HCT116 (cell line): ENCODE measurements at regions not wholly inside any gene's neighbourhood (a gene's known extent, or its start where the extent isn't known, plus 50 kb on each side); places are given as distances from the start of the nearest gene placed in this dataset.

ENCODE experiments used
- ATAC-seq: fragments of 200-7000 bp; cut with Tn5 transposase; 2 replicates; pipeline ENCODE4 v1.9.1; 2020; ENCODE audit warnings: mild to moderate bottlenecking, moderate library complexity
- BruUV-seq: library from RNA; stranded (reverse); fragments of 400-500 nt; replicated peaks from 2 replicates; lab custom pipeline; 2021; lab: Mats Ljungman, UMichigan
- CTCF ChIA-PET: fragments of 300-600 bp; sonication (Branson Sonifier 250); formaldehyde crosslinking; loops from one replicate; lab custom pipeline; 2021; ENCODE audit warnings: antibody characterized with exemption; lab: Charles Lee
- POLR2A ChIA-PET: fragments of 300-600, 350-600 bp; sonication (Branson Sonifier 250); formaldehyde crosslinking; loops from one replicate; lab custom pipeline; 2021; ENCODE audit warnings: antibody characterized with exemption; lab: Charles Lee
- RAD21 ChIA-PET, 2 experiments: fragments of 300-600 bp; sonication (Branson Sonifier 250); formaldehyde crosslinking; loops; one replicate each; lab custom pipeline; 2023; ENCODE audit warnings: low total read pairs in 2 of 2; ENCODE audit not compliant: uncharacterized antibody in 2 of 2, unreplicated experiment in 2 of 2, low non-redundant PET in 1 of 2; lab: Charles Lee
- DNase-seq: peaks from one replicate; pipeline ENCODE4 v3.0.0-alpha.2; 2010; ENCODE audit warnings: low read depth, low spot score
- H2AFZ ChIP-seq: fragments of 200-600 bp; shearing (Covaris generic), sonication (generic); 2 replicates; pipeline ENCODE4 v1.6.1; 2017; ENCODE audit warnings: low read depth, mixed run types, mixed read lengths, antibody characterized with exemption, low read length; ENCODE audit not compliant: poor library complexity, severe bottlenecking
- H3K27ac ChIP-seq: 2 replicates; pipeline ENCODE4 v1.5.1; 2012; ENCODE audit warnings: low read depth, low read length
- H3K27me3 ChIP-seq: fragments of 200-600 bp; sonication (generic); 2 replicates; pipeline ENCODE4 v1.6.1; 2016; ENCODE audit warnings: mixed run types, low read length, mixed read lengths; ENCODE audit not compliant: insufficient read depth
- H3K36me3 ChIP-seq, 2 experiments: fragments of 200-500 bp in 1 of 2; fragments of 200-600 bp in 1 of 2; sonication (Bioruptor generic) in 1 of 2; sonication (generic) in 1 of 2; 2 replicates each; pipeline versions ENCODE4 v1.5.1 to v1.6.1; 2014 to 2016; ENCODE audit warnings: low read length in 2 of 2, inconsistent platforms in 1 of 2, mixed read lengths in 1 of 2, mixed run types in 1 of 2; ENCODE audit not compliant: insufficient read depth in 2 of 2, control insufficient read depth in 1 of 2
- H3K4me1 ChIP-seq, 2 experiments: fragments of 200-600 bp in 1 of 2; sonication (generic) in 1 of 2; 2 replicates each; pipeline versions ENCODE4 v1.5.1 to v1.6.1; 2012 to 2017; ENCODE audit warnings: low read length in 2 of 2, inconsistent platforms in 1 of 2, mild to moderate bottlenecking in 1 of 2, mixed read lengths in 1 of 2, mixed run types in 1 of 2, moderate library complexity in 1 of 2; ENCODE audit not compliant: insufficient read depth in 2 of 2, control insufficient read depth in 1 of 2
- H3K4me2 ChIP-seq: fragments of 200-600 bp; sonication (generic); 2 replicates; pipeline ENCODE4 v1.6.1; 2017; ENCODE audit warnings: mixed run types, low read length, mixed read lengths
- H3K4me3 ChIP-seq, 2 experiments: fragments of 200-600 bp in 1 of 2; sonication (generic) in 1 of 2; replicated peaks in 1 of 2; 2 replicates each; pipeline ENCODE4 v1.5.1; 2011 to 2016; ENCODE audit warnings: low read length in 2 of 2, control low read depth in 1 of 2, low read depth in 1 of 2, mild to moderate bottlenecking in 1 of 2, mixed read lengths in 1 of 2, mixed run types in 1 of 2
- H3K79me2 ChIP-seq: fragments of 200-600 bp; sonication (generic); 2 replicates; pipeline ENCODE4 v1.6.1; 2017; ENCODE audit warnings: mild to moderate bottlenecking, mixed run types, low read length, moderate library complexity, mixed read lengths; ENCODE audit not compliant: insufficient read depth
- H3K9ac ChIP-seq: fragments of 200-600 bp; sonication (generic); 2 replicates; pipeline ENCODE4 v1.6.1; 2016; ENCODE audit warnings: low read length, mixed read lengths
- H3K9me2 ChIP-seq: fragments of 200-600 bp; sonication (generic), shearing (Covaris generic); 2 replicates; pipeline ENCODE4 v1.6.1; 2017; ENCODE audit warnings: mixed run types, mild to moderate bottlenecking, moderate library complexity; ENCODE audit not compliant: insufficient read depth
- H3K9me3 ChIP-seq, 2 experiments: fragments of 200-500 bp in 1 of 2; fragments of 200-600 bp in 1 of 2; sonication (Bioruptor generic) in 1 of 2; sonication (generic) in 1 of 2; 2 replicates each; pipeline ENCODE4 v1.6.1; 2014 to 2017; ENCODE audit warnings: low read length in 2 of 2, mixed read lengths in 2 of 2, inconsistent platforms in 1 of 2, low read depth in 1 of 2, mild to moderate bottlenecking in 1 of 2, mixed run types in 1 of 2, moderate library complexity in 1 of 2; ENCODE audit not compliant: control insufficient read depth in 1 of 2, insufficient read depth in 1 of 2
- H4K20me1 ChIP-seq: fragments of 200-600 bp; sonication (generic), shearing (Covaris generic); 2 replicates; pipeline ENCODE4 v1.6.1; 2017; ENCODE audit warnings: mixed run types, mild to moderate bottlenecking, moderate library complexity; ENCODE audit not compliant: insufficient read depth
- CBX3 ChIP-seq: IDR thresholded peaks from 2 replicates; pipeline ENCODE4 v1.6.1; 2012; ENCODE audit warnings: low read depth
- EGR1 ChIP-seq: IDR thresholded peaks from 2 replicates; pipeline ENCODE4 v1.6.1; 2012; ENCODE audit warnings: low read depth
- ELF1 ChIP-seq: IDR thresholded peaks from 2 replicates; pipeline ENCODE4 v1.6.1; 2012; ENCODE audit warnings: low read depth, borderline replicate concordance
- EZH2 ChIP-seq: fragments of 200-600 bp; sonication (generic); IDR thresholded peaks from 2 replicates; pipeline ENCODE4 v1.6.1; 2017; ENCODE audit warnings: antibody characterized with exemption, mixed run types
- EZH2phosphoT487 ChIP-seq: fragments of 200-600 bp; IDR thresholded peaks from 2 replicates; pipeline ENCODE4 v1.6.1; 2018; ENCODE audit warnings: antibody characterized with exemption, borderline replicate concordance
- FOSL1 ChIP-seq: IDR thresholded peaks from 2 replicates; pipeline ENCODE4 v1.6.1; 2012; ENCODE audit warnings: low read depth
- JUND ChIP-seq: IDR thresholded peaks from 2 replicates; pipeline ENCODE4 v1.6.1; 2012
- POLR2A ChIP-seq: IDR thresholded peaks from 2 replicates; pipeline ENCODE4 v1.7.0; 2011; ENCODE audit warnings: borderline replicate concordance; ENCODE audit not compliant: insufficient read depth, insufficient read length; ENCODE audit errors: extremely low read depth
- POLR2AphosphoS5 ChIP-seq: IDR thresholded peaks from 2 replicates; pipeline ENCODE4 v1.6.1; 2011; ENCODE audit warnings: mild to moderate bottlenecking, low read depth, low read length, moderate library complexity
- SIN3A ChIP-seq: IDR thresholded peaks from 2 replicates; pipeline ENCODE4 v1.6.1; 2012; ENCODE audit warnings: low read depth
- SP1 ChIP-seq: IDR thresholded peaks from 2 replicates; pipeline ENCODE4 v1.6.1; 2012; ENCODE audit warnings: low read depth
- SRF ChIP-seq: IDR thresholded peaks from 2 replicates; pipeline ENCODE4 v1.6.1; 2012; ENCODE audit warnings: low read depth
- YY1 ChIP-seq: IDR thresholded peaks from 2 replicates; pipeline ENCODE4 v1.6.1; 2011; ENCODE audit warnings: low read length, low read depth, moderate library complexity, mild to moderate bottlenecking; ENCODE audit not compliant: insufficient replicate concordance; ENCODE audit errors: extremely low read depth
- ZFX ChIP-seq: fragments of 450-650 bp; IDR thresholded peaks from 2 replicates; pipeline ENCODE4 v1.6.1; 2017
- ZNF274 ChIP-seq: fragments of 200-500 bp; sonication (Bioruptor generic); IDR thresholded peaks from 2 replicates; pipeline ENCODE4 v1.6.1; 2014; ENCODE audit warnings: mild to moderate bottlenecking, low read depth, low read length, inconsistent platforms
- intact Hi-C: fragments of 100-400 bp; cut with micrococcal nuclease; formaldehyde crosslinking; loops from 2 replicates; pipeline ENCODE4 v1.10.0; 2022
- TF ChIP-seq, protein P1 (sequence below), 3 experiments: fragments of 200-600 bp in 1 of 3; sonication (generic) in 1 of 3; IDR thresholded peaks in 2 of 3; conservative IDR thresholded peaks in 1 of 3; 2 replicates each; pipeline ENCODE4 v1.5.1; 2012 to 2017; ENCODE audit warnings: low read depth in 2 of 3, low read length in 2 of 3, antibody characterized with exemption in 1 of 3, borderline replicate concordance in 1 of 3, control low read depth in 1 of 3, mild to moderate bottlenecking in 1 of 3, mixed read lengths in 1 of 3, mixed run types in 1 of 3, moderate library complexity in 1 of 3; ENCODE audit not compliant: insufficient read depth in 1 of 3
- TF ChIP-seq, protein P2 (sequence below): IDR thresholded peaks from 2 replicates; pipeline ENCODE4 v1.6.1; 2012; ENCODE audit warnings: low read depth
- TF ChIP-seq, protein P3 (sequence below): IDR thresholded peaks from 2 replicates; pipeline ENCODE4 v1.6.1; 2012

DNA sequence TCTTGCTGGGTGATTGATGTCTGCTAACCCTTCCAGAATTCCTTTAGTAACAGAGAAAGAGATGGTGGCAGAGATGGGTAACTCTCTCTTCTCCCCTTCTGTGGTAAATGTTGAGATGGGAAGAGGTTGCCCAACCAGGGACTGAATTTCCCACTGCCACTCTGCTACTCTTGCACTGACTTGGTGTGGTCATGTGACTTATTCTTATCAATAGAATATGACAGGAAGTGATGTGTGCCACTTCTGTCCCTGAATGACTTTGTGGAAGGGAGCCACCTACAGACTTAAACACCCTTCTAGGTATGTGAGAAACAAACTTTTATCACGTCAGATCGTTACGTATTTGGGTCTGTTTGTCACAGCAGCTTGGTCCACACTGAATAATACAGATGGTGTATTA, 132.9 kb downstream of the ZNF621 start:
- TF ChIP-seq YY1 = no peak
- no peaks in the 10 kb centered on the region for H3K4me1 ChIP-seq
- CTCF ChIA-PET = no interaction called here
- no peaks in the 10 kb centered on the region for H3K9me2 ChIP-seq
- ATAC-seq (no peak), DNase-seq (no peak)
- POLR2A ChIA-PET = no interaction called here
- no peak overlapping the region for H2AFZ ChIP-seq
- no peak overlapping the region for H3K9ac ChIP-seq
- no peaks in the 10 kb centered on the region for H3K79me2 ChIP-seq
- no TSS peak for BruUV-seq
- H3K27ac ChIP-seq = no peak overlapping the region
- H3K36me3 ChIP-seq = no peaks in the 10 kb centered on the region
- H3K4me2 ChIP-seq = no peak overlapping the region
- H3K4me3 ChIP-seq = no peak overlapping the region
- intact Hi-C loops = no loop called here
- no peaks in the 10 kb centered on the region for H3K9me3 ChIP-seq
- no peaks in the 10 kb centered on the region for H4K20me1 ChIP-seq
- RAD21 ChIA-PET = interaction anchor here in 1 of 2 experiments (0.6 kb wide), 1 partner anchor 31 kb away, joined by 3 read pairs; no protein-coding TSS in a partner anchor
- no peaks in the 10 kb centered on the region for H3K27me3 ChIP-seq

DNA sequence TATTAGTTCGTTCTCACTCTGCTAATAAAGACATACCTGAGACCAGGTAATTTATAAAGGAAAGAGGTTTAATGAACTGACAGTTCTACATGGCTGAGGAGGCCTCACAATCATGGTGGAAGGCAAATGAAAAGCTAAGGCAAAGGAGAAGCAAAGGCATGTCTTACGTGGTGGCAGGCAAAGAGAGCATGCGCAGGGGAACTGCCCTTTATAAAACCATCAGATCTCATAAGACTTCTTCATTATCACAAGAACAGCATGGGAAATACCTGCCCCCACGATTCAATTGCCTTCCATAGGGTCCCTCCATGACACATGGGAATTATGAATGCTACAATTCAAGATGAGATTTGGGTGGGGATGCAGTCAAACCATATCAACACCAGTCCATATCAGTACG, 133.5 kb downstream of the ZNF621 start:
- no peaks in the 10 kb centered on the region for H3K79me2 ChIP-seq
- no peaks in the 10 kb centered on the region for H3K36me3 ChIP-seq
- ChIA-PET POLR2A (no interaction called here), CTCF (no interaction called here), RAD21 (no interaction called here)
- H2AFZ ChIP-seq = no peak overlapping the region
- TF ChIP-seq ZNF274 (no peak), ZFX (no peak), POLR2A (no peak), CBX3 (no peak), FOSL1 (no peak), SRF (no peak), SIN3A (no peak), ELF1 (no peak), SP1 (no peak), EZH2 (no peak), EZH2phosphoT487 (no peak), POLR2AphosphoS5 (no peak), YY1 (no peak), EGR1 (no peak), JUND (no peak)
- TF ChIP-seq, protein P1, sequence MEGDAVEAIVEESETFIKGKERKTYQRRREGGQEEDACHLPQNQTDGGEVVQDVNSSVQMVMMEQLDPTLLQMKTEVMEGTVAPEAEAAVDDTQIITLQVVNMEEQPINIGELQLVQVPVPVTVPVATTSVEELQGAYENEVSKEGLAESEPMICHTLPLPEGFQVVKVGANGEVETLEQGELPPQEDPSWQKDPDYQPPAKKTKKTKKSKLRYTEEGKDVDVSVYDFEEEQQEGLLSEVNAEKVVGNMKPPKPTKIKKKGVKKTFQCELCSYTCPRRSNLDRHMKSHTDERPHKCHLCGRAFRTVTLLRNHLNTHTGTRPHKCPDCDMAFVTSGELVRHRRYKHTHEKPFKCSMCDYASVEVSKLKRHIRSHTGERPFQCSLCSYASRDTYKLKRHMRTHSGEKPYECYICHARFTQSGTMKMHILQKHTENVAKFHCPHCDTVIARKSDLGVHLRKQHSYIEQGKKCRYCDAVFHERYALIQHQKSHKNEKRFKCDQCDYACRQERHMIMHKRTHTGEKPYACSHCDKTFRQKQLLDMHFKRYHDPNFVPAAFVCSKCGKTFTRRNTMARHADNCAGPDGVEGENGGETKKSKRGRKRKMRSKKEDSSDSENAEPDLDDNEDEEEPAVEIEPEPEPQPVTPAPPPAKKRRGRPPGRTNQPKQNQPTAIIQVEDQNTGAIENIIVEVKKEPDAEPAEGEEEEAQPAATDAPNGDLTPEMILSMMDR (IDR thresholded peaks at IDR 0.05 in 2 of 3, conservative IDR thresholded peaks at IDR 0.05 in 1 of 3; ENCODE audit: borderline replicate concordance in 1 of 3, insufficient read depth in 1 of 3, low read depth in 2 of 3, low read length in 2 of 3) = no peak
- TF ChIP-seq, protein P2, sequence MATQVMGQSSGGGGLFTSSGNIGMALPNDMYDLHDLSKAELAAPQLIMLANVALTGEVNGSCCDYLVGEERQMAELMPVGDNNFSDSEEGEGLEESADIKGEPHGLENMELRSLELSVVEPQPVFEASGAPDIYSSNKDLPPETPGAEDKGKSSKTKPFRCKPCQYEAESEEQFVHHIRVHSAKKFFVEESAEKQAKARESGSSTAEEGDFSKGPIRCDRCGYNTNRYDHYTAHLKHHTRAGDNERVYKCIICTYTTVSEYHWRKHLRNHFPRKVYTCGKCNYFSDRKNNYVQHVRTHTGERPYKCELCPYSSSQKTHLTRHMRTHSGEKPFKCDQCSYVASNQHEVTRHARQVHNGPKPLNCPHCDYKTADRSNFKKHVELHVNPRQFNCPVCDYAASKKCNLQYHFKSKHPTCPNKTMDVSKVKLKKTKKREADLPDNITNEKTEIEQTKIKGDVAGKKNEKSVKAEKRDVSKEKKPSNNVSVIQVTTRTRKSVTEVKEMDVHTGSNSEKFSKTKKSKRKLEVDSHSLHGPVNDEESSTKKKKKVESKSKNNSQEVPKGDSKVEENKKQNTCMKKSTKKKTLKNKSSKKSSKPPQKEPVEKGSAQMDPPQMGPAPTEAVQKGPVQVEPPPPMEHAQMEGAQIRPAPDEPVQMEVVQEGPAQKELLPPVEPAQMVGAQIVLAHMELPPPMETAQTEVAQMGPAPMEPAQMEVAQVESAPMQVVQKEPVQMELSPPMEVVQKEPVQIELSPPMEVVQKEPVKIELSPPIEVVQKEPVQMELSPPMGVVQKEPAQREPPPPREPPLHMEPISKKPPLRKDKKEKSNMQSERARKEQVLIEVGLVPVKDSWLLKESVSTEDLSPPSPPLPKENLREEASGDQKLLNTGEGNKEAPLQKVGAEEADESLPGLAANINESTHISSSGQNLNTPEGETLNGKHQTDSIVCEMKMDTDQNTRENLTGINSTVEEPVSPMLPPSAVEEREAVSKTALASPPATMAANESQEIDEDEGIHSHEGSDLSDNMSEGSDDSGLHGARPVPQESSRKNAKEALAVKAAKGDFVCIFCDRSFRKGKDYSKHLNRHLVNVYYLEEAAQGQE = no peak
- TF ChIP-seq, protein P3, sequence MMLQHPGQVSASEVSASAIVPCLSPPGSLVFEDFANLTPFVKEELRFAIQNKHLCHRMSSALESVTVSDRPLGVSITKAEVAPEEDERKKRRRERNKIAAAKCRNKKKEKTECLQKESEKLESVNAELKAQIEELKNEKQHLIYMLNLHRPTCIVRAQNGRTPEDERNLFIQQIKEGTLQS = no peak
- no peaks in the 10 kb centered on the region for H4K20me1 ChIP-seq
- H3K9me3 ChIP-seq = no peaks in the 10 kb centered on the region
- no peaks in the 10 kb centered on the region for H3K4me1 ChIP-seq
- BruUV-seq = no TSS peak
- ATAC-seq (no peak), DNase-seq (no peak)
- no peak overlapping the region for H3K9ac ChIP-seq
- no peaks in the 10 kb centered on the region for H3K9me2 ChIP-seq
- no peak overlapping the region for H3K27ac ChIP-seq
- intact Hi-C loops = no loop called here
- peaks cover 6% of the 10 kb centered on the region; the same call in 1 of the 2 replicates for H3K27me3 ChIP-seq
- H3K4me3 ChIP-seq = no peak overlapping the region
- no peak overlapping the region for H3K4me2 ChIP-seq
